ENCODE measurements at regions not wholly inside any gene's neighbourhood (a gene's known extent, or its start where the extent isn't known, plus 50 kb on each side); places are given as distances from the start of the nearest gene placed in this dataset.

- Histone ChIP-seq H2AFZ (ENCODE audit: low read depth, low read length) (no peak overlapping the region), H4K20me1 (ENCODE audit: insufficient read depth) (no peaks in the 10 kb centered on the region), H3K79me2 (replicated peaks; ENCODE audit: insufficient read depth, low read length) (no peaks in the 10 kb centered on the region), H3F3A (ENCODE audit: insufficient read depth, low read length, poor library complexity, severe bottlenecking) (no peaks in the 10 kb centered on the region), H3K4me2 (ENCODE audit: low read length) (no peak overlapping the region), H3K9ac (ENCODE audit: low read length) (no peak overlapping the region), H3K9me2 (ENCODE audit: insufficient read depth, low read length) (no peaks in the 10 kb centered on the region), H3K9me3 (ENCODE audit: low read length) (no peaks in the 10 kb centered on the region), H3K4me3 (ENCODE audit: low read length) (no peak overlapping the region), H3K27me3 (ENCODE audit: insufficient read depth, low read depth, low read length) (no peaks in the 10 kb centered on the region), H3K36me3 (ENCODE audit: insufficient read depth, low read length) (no peaks in the 10 kb centered on the region), H3K27ac (ENCODE audit: low read length) (no peak overlapping the region)
- TF ChIP-seq TAF1 (IDR thresholded peaks at IDR 0.05; ENCODE audit: low read depth), result no peak
- no peak for TF ChIP-seq EZH2 (IDR thresholded peaks at IDR 0.05; ENCODE audit: borderline replicate concordance, insufficient read depth, low read length, poor library complexity, severe bottlenecking)
- TF ChIP-seq EP300 (conservative IDR thresholded peaks at IDR 0.05; ENCODE audit: poor library complexity, severe bottlenecking), result no peak
- TF ChIP-seq SMC3 (conservative IDR thresholded peaks at IDR 0.05; ENCODE audit: poor library complexity), result no peak
- TF ChIP-seq RAD21 (conservative IDR thresholded peaks at IDR 0.05), result no peak
- no peak for TF ChIP-seq REST (IDR thresholded peaks at IDR 0.05; ENCODE audit: borderline replicate concordance)
- no peak for TF ChIP-seq MXI1 (conservative IDR thresholded peaks at IDR 0.05; ENCODE audit: poor library complexity, severe bottlenecking)
- TF ChIP-seq CTCF (IDR thresholded peaks at IDR 0.05; ENCODE audit: poor library complexity, severe bottlenecking), result no peak
- no peak for TF ChIP-seq POLR2AphosphoS5 (IDR thresholded peaks at IDR 0.05)
Measured at GRCh38 chr6:160926281-160927276, 65.0 kb upstream of the MAP3K4 start.

- TF ChIP-seq SMC3 (conservative IDR thresholded peaks at IDR 0.05; ENCODE audit: poor library complexity) (no peak), MXI1 (conservative IDR thresholded peaks at IDR 0.05; ENCODE audit: poor library complexity, severe bottlenecking) (no peak), CTCF (IDR thresholded peaks at IDR 0.05; ENCODE audit: poor library complexity, severe bottlenecking) (no peak), EZH2 (IDR thresholded peaks at IDR 0.05; ENCODE audit: borderline replicate concordance, insufficient read depth, low read length, poor library complexity, severe bottlenecking) (no peak), EP300 (conservative IDR thresholded peaks at IDR 0.05; ENCODE audit: poor library complexity, severe bottlenecking) (no peak), RAD21 (conservative IDR thresholded peaks at IDR 0.05) (no peak), TAF1 (IDR thresholded peaks at IDR 0.05; ENCODE audit: low read depth) (no peak), POLR2AphosphoS5 (IDR thresholded peaks at IDR 0.05) (no peak), REST (IDR thresholded peaks at IDR 0.05; ENCODE audit: borderline replicate concordance) (no peak)
- H3K27me3 ChIP-seq (ENCODE audit: insufficient read depth, low read depth, low read length), result no peaks in the 10 kb centered on the region
- H3K9me3 ChIP-seq (ENCODE audit: low read length), result no peaks in the 10 kb centered on the region
- no peaks in the 10 kb centered on the region for H3K79me2 ChIP-seq (replicated peaks; ENCODE audit: insufficient read depth, low read length)
- no peak overlapping the region for H2AFZ ChIP-seq (ENCODE audit: low read depth, low read length)
- H3F3A ChIP-seq (ENCODE audit: insufficient read depth, low read length, poor library complexity, severe bottlenecking), result no peaks in the 10 kb centered on the region
- H3K4me3 ChIP-seq (ENCODE audit: low read length), result no peak overlapping the region
- H3K36me3 ChIP-seq (ENCODE audit: insufficient read depth, low read length), result no peaks in the 10 kb centered on the region
- H4K20me1 ChIP-seq (ENCODE audit: insufficient read depth), result no peaks in the 10 kb centered on the region
- H3K27ac ChIP-seq (ENCODE audit: low read length), result no peak overlapping the region
- H3K9me2 ChIP-seq (ENCODE audit: insufficient read depth, low read length), result no peaks in the 10 kb centered on the region
- H3K9ac ChIP-seq (ENCODE audit: low read length), result no peak overlapping the region
- no peak overlapping the region for H3K4me2 ChIP-seq (ENCODE audit: low read length)
Measured at GRCh38 chr6:160927416-160927815, 64.2 kb upstream of the MAP3K4 start.

Measured in neural cell (in vitro differentiated cells).